Fibroblast of lung (primary cell): ENCODE measurements at regions not wholly inside any gene's neighbourhood (a gene's known extent, or its start where the extent isn't known, plus 50 kb on each side); places are given as distances from the start of the nearest gene placed in this dataset.

ENCODE experiments used
- CTCF ChIP-seq, 2 donors: IDR thresholded peaks in 1 of 2; conservative IDR thresholded peaks in 1 of 2; 1 replicate in 1 of 2; 2 replicates in 1 of 2; pipeline ENCODE4 v1.5.1; 2011 to 2012; ENCODE audit warnings: low read length in 2 of 2, control low read depth in 1 of 2, inconsistent platforms in 1 of 2, low read depth in 1 of 2, mild to moderate bottlenecking in 1 of 2
- EZH2 ChIP-seq: IDR thresholded peaks from 2 replicates; pipeline ENCODE4 v1.5.1; 2012; ENCODE audit warnings: low read length, control low read depth, mild to moderate bottlenecking; ENCODE audit errors: missing control alignments

GRCh38 chr5:74499256-74500050, 141.1 kb downstream of the ENC1 start:
- TF ChIP-seq CTCF (conservative IDR thresholded peaks at IDR 0.05 in 1 of 2, IDR thresholded peaks at IDR 0.05 in 1 of 2; ENCODE audit: low read depth in 1 of 2, low read length in 2 of 2) (no peak), EZH2 (no peak)
